GM12865 (cell line): ENCODE measurements at regions not wholly inside any gene's neighbourhood (a gene's known extent, or its start where the extent isn't known, plus 50 kb on each side); places are given as distances from the start of the nearest gene placed in this dataset.

Experiments used
- DNase-seq: peaks from one replicate; pipeline ENCODE4 v3.0.0; 2010; ENCODE audit warnings: low read depth
- H3K4me3 ChIP-seq: 2 replicates; pipeline ENCODE4 v1.5.1; 2011; ENCODE audit warnings: mild to moderate bottlenecking, low read depth, low read length, control low read depth
- CTCF ChIP-seq: IDR thresholded peaks from 2 replicates; pipeline ENCODE4 v1.5.1; 2011; ENCODE audit warnings: low read length, control low read depth, low read depth, inconsistent platforms; ENCODE audit not compliant: insufficient read depth; ENCODE audit errors: missing control alignments

- no peak for TF ChIP-seq CTCF
- no peak for DNase-seq
- no peak overlapping the region for H3K4me3 ChIP-seq
Observed at GRCh38 chr17:13171790-13172189, 154.0 kb upstream of the ELAC2 start.

- no peak overlapping the region for H3K4me3 ChIP-seq
- no peak for TF ChIP-seq CTCF
- no peak for DNase-seq
Observed at GRCh38 chr17:13162361-13162760, 144.5 kb upstream of the ELAC2 start.

- DNase-seq: no peak
- TF ChIP-seq CTCF: no peak
- no peak overlapping the region for H3K4me3 ChIP-seq
Observed at GRCh38 chr17:13160790-13161189, 143.0 kb upstream of the ELAC2 start.

- H3K4me3 ChIP-seq: no peak overlapping the region
- DNase-seq: no peak
- TF ChIP-seq CTCF: no peak
Observed at GRCh38 chr17:13160296-13160695, 142.5 kb upstream of the ELAC2 start.

GRCh38 chr17:13158494-13159240 is 140.8 kb upstream of the ELAC2 start:
- DNase-seq: no peak
- H3K4me3 ChIP-seq: no peak overlapping the region
- TF ChIP-seq CTCF: no peak

GRCh38 chr17:13157656-13158055 is 139.8 kb upstream of the ELAC2 start:
- no peak overlapping the region for H3K4me3 ChIP-seq
- TF ChIP-seq CTCF: no peak
- no peak for DNase-seq

GRCh38 chr17:13154930-13155329 is 137.1 kb upstream of the ELAC2 start:
- DNase-seq: no peak
- TF ChIP-seq CTCF: no peak
- H3K4me3 ChIP-seq: no peak overlapping the region
